Heart left ventricle (tissue), 16 donors: ENCODE measurements at regions not wholly inside any gene's neighbourhood (a gene's known extent, or its start where the extent isn't known, plus 50 kb on each side); places are given as distances from the start of the nearest gene placed in this dataset.
A peak's percentile ranks its signal among the peaks of the same experiment; 100 is the strongest.
"Not testable (repeated sequence)": the region's sequence is repeated elsewhere in the genome, so short reads cannot be mapped to it uniquely, and the experiment has no call there.

Experiments used
- ATAC-seq, 4 donors: fragments of 200-7000 bp; cut with Tn5 transposase; one replicate each; pipeline ENCODE4 v1.9.1; 2020 to 2022; ENCODE audit warnings: moderate library complexity in 4 of 4, mild to moderate bottlenecking in 3 of 4, moderate number of reproducible peaks in 1 of 4
- DNase-seq, 5 donors: peaks; one replicate each; pipeline ENCODE4 v3.0.0-alpha.2; 2020
- H3K27ac ChIP-seq, 12 donors: fragments of 200-600 bp; sonication (generic) in 4 of 12; one replicate each; pipeline versions ENCODE4 v1.5.0 to v1.8.0; 2016 to 2022; ENCODE audit warnings: mild to moderate bottlenecking in 2 of 12
- H3K27me3 ChIP-seq, 9 donors: fragments of 200-600 bp; sonication (generic) in 2 of 9; one replicate each; pipeline versions ENCODE4 v1.5.1 to v1.8.0; 2016 to 2022; ENCODE audit warnings: mild to moderate bottlenecking in 3 of 9
- H3K36me3 ChIP-seq, 9 donors: fragments of 200-600 bp; sonication (generic) in 2 of 9; one replicate each; pipeline versions ENCODE4 v1.5.0 to v1.8.0; 2018 to 2022; ENCODE audit warnings: mild to moderate bottlenecking in 2 of 9
- H3K4me1 ChIP-seq, 12 donors: fragments of 200-600 bp; sonication (generic) in 4 of 12; one replicate each; pipeline versions ENCODE4 v1.5.0 to v1.8.0; 2016 to 2022; ENCODE audit warnings: mild to moderate bottlenecking in 3 of 12
- H3K4me3 ChIP-seq, 12 donors: fragments of 200-600 bp; sonication (generic) in 4 of 12; one replicate each; pipeline versions ENCODE4 v1.5.0 to v1.8.0; 2017 to 2022; ENCODE audit warnings: mild to moderate bottlenecking in 9 of 12, moderate library complexity in 4 of 12
- H3K9me3 ChIP-seq, 12 donors: fragments of 200-600 bp; sonication (generic) in 4 of 12; one replicate each; pipeline versions ENCODE4 v1.5.0 to v1.8.0; 2016 to 2022; ENCODE audit warnings: mild to moderate bottlenecking in 1 of 12
- POLR2A ChIP-seq, 2 donors: fragments of 450-650 bp; IDR thresholded peaks; one replicate each; pipeline ENCODE4 v1.6.1; 2017; ENCODE audit warnings: antibody characterized with exemption in 2 of 2, mild to moderate bottlenecking in 2 of 2, moderate library complexity in 2 of 2
- WGBS, 4 donors: extraction: QIAGEN DNeasy Blood & Tissue Kit in 2 of 4; methylation state at CpG; one replicate each; pipeline versions ENCODE4 v1.1.5 to v1.1.7; 2013 to 2018; 5-methylcytosine and 5-hydroxymethylcytosine counted together
- intact Hi-C, 10 donors: fragments of 100-400 bp; cut with DNase I; formaldehyde crosslinking; loops; one replicate each; pipeline versions ENCODE4 v1.11.1 to v1.14.2; 2022
- TF ChIP-seq, protein P1 (sequence below), 12 donors: fragments of 200-600 bp; sonication (generic) in 4 of 12; IDR thresholded peaks; one replicate each; pipeline versions ENCODE4 v1.5.0 to v1.8.0; 2018 to 2022; ENCODE audit warnings: antibody characterized with exemption in 12 of 12, mild to moderate bottlenecking in 5 of 12
- donor health status: ischemic (EF 13 %, LVEDD 7.1; RV severe dilation, severe dysfunction).
- donor health status: healthy with polysubstance abuse.
- donor health status: DM: no; HTN: yes; CAD: no.
- donor health status: DM: no; HTN: no; CAD: no.
- donor health status: ischemic (EF 25% LVEDD 6.9; RV normal size, moderate dysfunction).
- donor health status: ischemic (EF 25% LVEDD 5.7; RV mildly dilated, moderate dysfunction).
- donor health status: healthy.
- donor health status: DM: yes; HTN: yes; CAD: no.
- donor health status: ischemic (EF 35%, LVEDD 5.7; RV mildly dilated, moderate dysfunction).
- donor health status: nonischemic (EF 11% LVEDD 7.7; RV severe dilation, severe dysfunction).
- donor health status: DM: yes; HTN: yes; CAD: no.
- donor health status: PGD.
- donor health status: ischemic (EF 29% LVEDD 5.4; RV normal size, mild dysfunction).
- donor health status: nonischemic (EF 23%, LVEDD 6.1; RV moderate dilation, normal function).

DNA sequence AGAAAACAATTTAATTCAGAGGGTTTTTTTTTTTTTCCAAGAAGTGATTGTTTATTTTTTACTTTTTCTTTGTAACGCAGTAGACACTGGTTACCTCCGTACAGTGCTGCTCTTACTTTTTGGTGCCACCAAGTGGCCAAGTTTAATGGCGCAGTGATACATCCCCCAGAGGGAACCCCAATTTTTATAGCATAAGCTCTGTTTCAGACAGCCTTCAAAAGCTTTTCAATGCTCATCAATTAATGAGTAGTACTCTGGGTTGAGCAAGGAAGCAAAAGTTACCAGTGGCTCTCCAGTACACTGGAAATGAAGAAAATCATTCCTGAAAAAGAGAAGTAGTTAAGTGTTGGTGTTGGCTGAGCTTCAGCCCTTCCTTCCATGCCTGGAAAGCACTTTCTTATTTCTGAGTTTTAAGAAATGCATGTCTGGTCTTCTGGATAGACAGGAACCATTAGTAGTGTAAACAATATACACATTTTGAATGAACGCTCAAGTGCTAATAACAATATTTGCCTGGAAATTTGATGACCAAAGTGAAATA lies 129.1 kb upstream of the SMLR1 start:
- no peaks in the 10 kb centered on the region for H3K9me3 ChIP-seq
- 12 to 33% (median 25%) methylated on average over 4 of the region's 4 CpGs for WGBS, 4 donors
- H3K4me3 ChIP-seq, result no peak overlapping the region
- no peak for ATAC-seq
- DNase-seq, result peak in 2 of 5 donors; percentile 19 to 26
- TF ChIP-seq POLR2A (IDR thresholded peaks at IDR 0.05), result no peak
- TF ChIP-seq, protein P1, sequence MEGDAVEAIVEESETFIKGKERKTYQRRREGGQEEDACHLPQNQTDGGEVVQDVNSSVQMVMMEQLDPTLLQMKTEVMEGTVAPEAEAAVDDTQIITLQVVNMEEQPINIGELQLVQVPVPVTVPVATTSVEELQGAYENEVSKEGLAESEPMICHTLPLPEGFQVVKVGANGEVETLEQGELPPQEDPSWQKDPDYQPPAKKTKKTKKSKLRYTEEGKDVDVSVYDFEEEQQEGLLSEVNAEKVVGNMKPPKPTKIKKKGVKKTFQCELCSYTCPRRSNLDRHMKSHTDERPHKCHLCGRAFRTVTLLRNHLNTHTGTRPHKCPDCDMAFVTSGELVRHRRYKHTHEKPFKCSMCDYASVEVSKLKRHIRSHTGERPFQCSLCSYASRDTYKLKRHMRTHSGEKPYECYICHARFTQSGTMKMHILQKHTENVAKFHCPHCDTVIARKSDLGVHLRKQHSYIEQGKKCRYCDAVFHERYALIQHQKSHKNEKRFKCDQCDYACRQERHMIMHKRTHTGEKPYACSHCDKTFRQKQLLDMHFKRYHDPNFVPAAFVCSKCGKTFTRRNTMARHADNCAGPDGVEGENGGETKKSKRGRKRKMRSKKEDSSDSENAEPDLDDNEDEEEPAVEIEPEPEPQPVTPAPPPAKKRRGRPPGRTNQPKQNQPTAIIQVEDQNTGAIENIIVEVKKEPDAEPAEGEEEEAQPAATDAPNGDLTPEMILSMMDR (IDR thresholded peaks at IDR 0.05), result peak; percentile 20 to 67 (median 52)
- H3K36me3 ChIP-seq, result no peaks in the 10 kb centered on the region
- H3K4me1 ChIP-seq, result peaks cover 0 to 5% (median 0%) of the 10 kb centered on the region in 12 donors
- no peak overlapping the region for H3K27ac ChIP-seq
- intact Hi-C loops, result loop anchor here in 4 of 10 donors (2.0 to 10.0 kb wide), 4 partner anchors 331 to 376 kb away; partner anchors contain the start of gene TMEM200A (in 1 of the 4)
- H3K27me3 ChIP-seq, result no peaks in the 10 kb centered on the region

DNA sequence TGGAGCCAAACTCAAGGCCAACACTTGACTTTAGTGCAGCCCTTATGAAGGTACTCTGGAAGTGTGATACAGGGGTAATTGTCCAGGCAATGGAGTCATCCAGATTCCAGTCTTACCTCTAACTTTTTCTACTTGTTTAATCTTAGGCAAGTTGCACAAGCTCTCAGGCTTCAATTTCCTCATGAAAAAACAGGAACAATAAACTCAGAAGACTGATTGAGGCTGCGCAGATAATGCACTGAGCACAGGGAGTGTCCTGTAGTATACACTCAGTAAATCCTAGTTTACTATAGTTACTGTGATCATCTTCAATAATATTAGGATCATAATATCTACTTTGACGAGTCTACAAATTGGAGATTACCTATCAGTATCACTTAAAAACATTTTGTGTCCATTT lies 127.5 kb upstream of the SMLR1 start:
- no peaks in the 10 kb centered on the region for H3K27me3 ChIP-seq
- WGBS, 4 donors, result 74 to 79% (median 76%) methylated on average over 2 of the region's 2 CpGs
- H3K9me3 ChIP-seq, result no peaks in the 10 kb centered on the region
- intact Hi-C loops, result loop anchor here in 3 of 10 donors (5.0 to 10.0 kb wide), 3 partner anchors 332 to 377 kb away; partner anchors contain the start of gene TMEM200A (in 1 of the 3)
- ATAC-seq (no peak), DNase-seq (no peak)
- no peak overlapping the region for H3K27ac ChIP-seq
- H3K36me3 ChIP-seq, result no peaks in the 10 kb centered on the region
- H3K4me1 ChIP-seq, result peaks cover 0 to 5% (median 0%) of the 10 kb centered on the region in 12 donors
- TF ChIP-seq, protein P1 (IDR thresholded peaks at IDR 0.05), result no peak
- TF ChIP-seq POLR2A (IDR thresholded peaks at IDR 0.05), result no peak
- no peak overlapping the region for H3K4me3 ChIP-seq

DNA sequence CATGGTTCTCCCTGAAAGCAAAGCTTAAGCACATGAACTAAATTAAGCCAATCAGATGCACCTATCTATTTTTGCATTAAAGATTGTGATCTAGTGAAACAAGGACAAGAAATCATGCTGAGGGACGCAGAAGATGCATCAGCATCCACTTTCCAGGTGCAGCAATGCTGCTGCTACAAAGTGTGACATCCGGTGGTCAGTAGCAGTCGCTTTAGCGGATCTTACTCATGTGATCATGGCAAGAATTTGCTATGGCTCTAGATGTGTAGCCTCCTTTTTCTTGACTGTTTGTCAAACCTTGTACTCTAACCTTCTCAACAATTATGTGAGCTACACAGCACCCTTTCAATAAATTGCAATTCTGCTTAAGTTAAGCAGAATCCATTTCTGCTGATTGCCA lies 126.8 kb upstream of the SMLR1 start:
- Histone ChIP-seq H3K9me3 (peaks cover 0 to under 1% (median 0%) of the 10 kb centered on the region in 12 donors), H3K27me3 (no peaks in the 10 kb centered on the region), H3K36me3 (no peaks in the 10 kb centered on the region), H3K4me1 (peaks cover 0 to 5% (median 0%) of the 10 kb centered on the region in 12 donors), H3K4me3 (no peak overlapping the region), H3K27ac (no peak overlapping the region)
- WGBS, 4 donors, result 79 to 91% (median 81%) methylated on average over 4 of the region's 4 CpGs
- no peak for TF ChIP-seq POLR2A (IDR thresholded peaks at IDR 0.05)
- TF ChIP-seq, protein P1 (IDR thresholded peaks at IDR 0.05), result no peak
- no peak for ATAC-seq
- no peak for DNase-seq
- intact Hi-C loops, result no loop called here

DNA sequence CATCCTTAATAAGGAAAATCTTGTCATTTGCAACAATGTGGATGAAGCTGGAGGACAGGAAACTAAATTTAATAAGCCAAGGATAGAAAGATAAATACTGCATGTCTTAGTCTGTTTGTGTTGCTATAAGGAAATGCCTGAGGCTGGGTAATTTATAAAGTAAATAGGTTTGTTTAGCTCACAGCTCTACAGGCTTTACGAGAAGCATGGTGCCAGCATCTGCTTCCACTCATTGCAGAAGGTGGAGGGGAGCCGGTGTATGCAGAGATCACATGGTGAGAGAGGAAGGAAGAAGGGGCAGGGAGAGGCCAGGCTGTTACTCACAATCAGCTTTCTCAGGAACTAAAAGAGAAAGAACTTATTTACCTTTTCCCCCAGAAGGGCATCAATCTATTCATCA lies 118.9 kb upstream of the SMLR1 start:
- H3K27ac ChIP-seq, result no peak overlapping the region
- H3K36me3 ChIP-seq, result no peaks in the 10 kb centered on the region
- DNase-seq (no peak), ATAC-seq (no peak)
- no peak for TF ChIP-seq POLR2A (IDR thresholded peaks at IDR 0.05)
- TF ChIP-seq, protein P1 (IDR thresholded peaks at IDR 0.05), result no peak
- peaks cover 0 to 13% (median 4%) of the 10 kb centered on the region in 12 donors for H3K9me3 ChIP-seq
- H3K27me3 ChIP-seq, result peaks cover 0 to 6% (median 0%) of the 10 kb centered on the region in 9 donors
- 24 to 34% (median 26%) methylated on average over 2 of the region's 2 CpGs for WGBS, 4 donors
- intact Hi-C loops, result no loop called here
- no peak overlapping the region for H3K4me3 ChIP-seq
- no peaks in the 10 kb centered on the region for H3K4me1 ChIP-seq

DNA sequence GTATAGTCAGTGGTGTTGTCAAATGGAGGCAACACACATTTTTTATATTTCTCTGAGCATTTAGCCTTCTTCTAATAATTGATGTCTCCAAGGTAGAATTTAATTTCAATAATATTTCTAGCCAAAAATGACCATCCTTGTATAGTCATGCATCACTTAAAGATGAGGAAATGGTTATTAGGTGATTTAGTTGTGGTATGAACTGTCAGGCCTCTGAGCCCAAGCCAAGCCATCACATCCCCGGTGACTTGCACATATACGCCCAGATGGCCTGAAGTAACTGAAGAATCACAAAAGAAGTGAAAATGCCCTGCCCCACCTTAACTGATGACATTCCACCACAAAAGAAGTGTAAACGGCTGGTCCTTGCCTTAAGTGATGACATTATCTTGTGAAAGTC lies 115.6 kb upstream of the SMLR1 start:
- H3K4me3 ChIP-seq, H3K4me1 ChIP-seq, intact Hi-C loops, H3K36me3 ChIP-seq, H3K27ac ChIP-seq, ATAC-seq, DNase-seq, H3K9me3 ChIP-seq, H3K27me3 ChIP-seq: not testable (repeated sequence)
- 43 to 56% (median 53%) methylated on average over 3 of the region's 3 CpGs for WGBS, 4 donors
